ENCODE measurements at regions not wholly inside any gene's neighbourhood (a gene's known extent, or its start where the extent isn't known, plus 50 kb on each side); places are given as distances from the start of the nearest gene placed in this dataset.
"Not testable (repeated sequence)": the region's sequence is repeated elsewhere in the genome, so short reads cannot be mapped to it uniquely, and the experiment has no call there.

DNA sequence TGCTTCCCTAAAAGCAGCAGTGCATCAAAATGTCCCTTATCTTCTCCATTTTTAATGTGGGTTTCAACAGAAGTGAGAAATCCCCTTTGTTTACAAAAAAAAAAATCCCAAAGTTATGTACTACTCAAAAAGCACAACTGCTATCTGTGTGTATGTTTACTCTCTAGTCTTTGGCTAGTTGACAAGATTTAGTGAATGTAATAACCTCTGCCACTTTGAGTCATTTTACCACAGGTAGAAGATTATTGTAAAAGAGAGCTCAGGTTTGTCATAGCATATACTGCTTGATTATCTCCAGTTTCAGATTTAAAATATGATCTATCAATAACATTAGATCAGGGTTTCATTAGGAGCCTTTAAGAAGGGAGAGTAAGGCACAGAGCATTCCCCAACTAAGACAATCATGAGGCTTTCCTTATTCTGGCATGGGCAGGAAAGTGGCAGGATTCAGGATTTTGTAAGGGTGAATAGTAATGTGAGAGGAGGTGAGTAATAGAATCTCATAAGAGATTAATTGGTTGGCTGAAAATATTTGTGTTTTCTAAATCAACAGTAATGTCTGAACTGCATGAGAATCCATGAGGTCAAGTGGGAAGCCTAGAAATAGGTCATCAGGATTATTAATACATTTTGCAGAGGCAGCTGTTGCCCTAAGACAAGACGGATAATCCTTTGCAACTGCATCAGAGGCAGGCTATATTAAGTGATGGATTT is 1780.3 kb upstream of the LRRTM1 start:
- DNase-seq: no peak
- no peak for ATAC-seq

DNA sequence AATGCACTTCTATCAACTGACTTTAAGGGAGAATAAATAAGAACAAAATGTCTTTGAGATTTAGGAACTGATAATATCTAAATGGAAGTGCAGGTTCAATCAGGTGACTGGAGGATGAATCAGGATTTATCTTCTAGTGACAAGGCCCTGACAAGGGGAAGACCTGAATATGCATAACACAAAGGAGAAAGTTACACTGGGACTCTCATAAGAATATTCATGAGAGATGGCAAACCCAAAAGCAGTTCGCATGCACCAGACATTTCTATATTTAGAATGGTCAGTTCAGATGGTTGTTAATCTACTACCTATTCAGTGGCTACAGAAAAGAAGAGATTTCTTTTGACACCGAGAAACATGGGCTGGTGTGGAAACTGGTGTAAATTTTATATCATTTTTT is 1771.3 kb upstream of the LRRTM1 start:
- ATAC-seq (no peak), DNase-seq (no peak)

DNA sequence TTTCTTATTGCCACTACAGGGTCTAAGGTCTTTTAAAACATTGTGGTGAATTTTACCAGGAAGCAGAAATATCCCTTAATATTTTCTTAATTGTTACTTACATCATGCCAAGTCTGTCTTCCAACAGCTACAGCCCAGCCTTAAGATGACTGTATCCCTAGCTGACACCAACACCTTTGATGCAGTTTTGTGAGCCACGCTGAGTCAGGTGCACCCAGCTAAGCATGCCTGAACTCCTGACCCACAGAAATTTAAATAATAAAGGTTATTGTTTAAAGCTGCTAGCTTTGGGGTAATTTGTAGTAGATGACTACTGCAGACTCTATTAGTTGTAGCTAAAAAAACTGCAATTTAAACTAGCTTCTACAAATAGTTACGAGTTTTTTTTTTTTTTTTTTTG is 1757.9 kb upstream of the LRRTM1 start:
- no peak for DNase-seq
- ATAC-seq: no peak

DNA sequence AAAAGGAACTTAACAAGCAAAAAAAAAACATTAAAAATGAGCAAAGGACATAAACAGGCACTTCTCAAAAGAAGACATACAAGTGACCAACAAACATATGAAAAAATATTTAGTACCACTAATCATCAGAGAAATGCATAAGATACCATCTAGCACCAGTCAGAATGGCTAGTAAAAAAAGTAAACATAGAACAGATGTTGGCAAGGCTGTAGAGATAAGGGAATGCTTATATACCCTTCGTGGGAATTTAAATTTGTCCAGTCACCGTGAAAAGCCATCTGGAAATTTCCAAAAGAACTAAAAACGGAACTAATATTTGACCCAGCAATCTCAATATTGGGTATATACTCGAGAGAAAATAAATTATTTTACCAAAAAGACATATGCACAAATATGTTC is 1751.3 kb upstream of the LRRTM1 start:
- ATAC-seq: no peak
- no peak for DNase-seq

DNA sequence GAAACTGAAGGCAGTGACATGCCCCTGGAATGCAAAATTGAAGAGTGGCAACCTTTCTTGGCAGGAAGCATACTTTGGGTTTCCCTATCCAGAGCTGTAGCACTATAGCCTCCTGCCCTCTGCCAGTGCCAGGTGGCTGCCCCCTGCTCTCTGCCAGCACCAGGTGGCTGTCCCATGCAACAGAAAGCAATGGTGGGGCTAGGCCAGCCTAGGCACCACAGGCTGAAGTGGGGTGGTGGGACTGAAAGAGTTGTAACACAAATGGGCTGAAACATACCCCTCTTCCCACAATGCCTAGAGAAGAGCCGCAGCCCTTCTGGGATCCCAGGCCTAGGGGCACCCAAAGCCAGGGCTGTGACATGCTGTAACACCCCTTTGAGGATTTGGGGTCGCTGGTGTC is 1739.3 kb upstream of the LRRTM1 start:
- ATAC-seq (no peak), DNase-seq (no peak)

DNA sequence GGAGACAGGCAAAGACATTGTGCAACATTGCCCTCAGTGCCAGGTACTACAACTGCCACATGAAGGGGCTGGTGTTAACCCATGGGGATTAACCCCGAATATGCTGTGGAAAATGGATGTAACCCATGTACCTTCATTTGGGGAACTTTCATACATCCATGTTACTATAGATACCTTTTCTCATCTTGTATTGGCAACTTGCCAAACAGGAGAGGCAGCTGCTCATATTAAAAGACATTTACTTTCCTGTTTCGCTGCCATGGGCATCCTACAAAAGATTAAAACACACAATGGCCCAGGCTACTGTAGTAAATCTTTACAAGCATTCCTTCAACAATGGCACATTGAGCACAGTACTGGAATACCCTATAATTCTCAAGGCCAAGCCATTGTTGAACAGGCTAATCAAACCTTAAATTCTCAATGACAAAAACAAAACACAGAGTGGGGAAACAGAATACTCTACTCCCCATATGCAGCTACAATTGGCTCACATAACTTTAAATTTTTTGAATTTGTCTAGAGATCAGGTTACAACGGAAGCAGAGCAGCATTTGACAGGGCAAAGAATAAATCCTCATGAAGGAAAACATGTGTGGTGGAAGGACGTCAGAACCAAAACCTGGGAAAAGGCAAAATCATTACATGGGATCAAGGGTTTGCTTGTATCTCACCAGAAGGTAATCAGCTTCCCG is 1723.5 kb upstream of the LRRTM1 start:
- ATAC-seq (no peak), DNase-seq (no peak)

DNA sequence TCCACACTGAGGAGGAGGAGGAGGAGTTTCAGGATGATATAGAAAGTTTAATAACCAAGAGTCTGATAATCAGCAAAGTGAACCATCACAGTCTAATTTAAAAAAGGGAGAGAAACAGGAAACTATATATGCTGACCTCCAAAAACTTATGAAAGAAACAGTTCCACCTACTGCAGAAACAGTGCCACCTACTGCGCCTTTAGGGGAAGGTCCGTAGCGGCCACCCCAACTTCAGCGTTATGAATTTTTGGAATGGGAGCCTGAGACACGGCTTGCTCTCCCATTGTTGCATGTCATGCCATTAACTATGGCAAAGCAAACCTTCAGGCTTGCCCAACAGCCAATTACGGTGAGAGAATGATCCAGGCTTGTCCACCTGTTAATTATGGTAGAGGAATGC is 1719.2 kb upstream of the LRRTM1 start:
- no peak for ATAC-seq
- no peak for DNase-seq

DNA sequence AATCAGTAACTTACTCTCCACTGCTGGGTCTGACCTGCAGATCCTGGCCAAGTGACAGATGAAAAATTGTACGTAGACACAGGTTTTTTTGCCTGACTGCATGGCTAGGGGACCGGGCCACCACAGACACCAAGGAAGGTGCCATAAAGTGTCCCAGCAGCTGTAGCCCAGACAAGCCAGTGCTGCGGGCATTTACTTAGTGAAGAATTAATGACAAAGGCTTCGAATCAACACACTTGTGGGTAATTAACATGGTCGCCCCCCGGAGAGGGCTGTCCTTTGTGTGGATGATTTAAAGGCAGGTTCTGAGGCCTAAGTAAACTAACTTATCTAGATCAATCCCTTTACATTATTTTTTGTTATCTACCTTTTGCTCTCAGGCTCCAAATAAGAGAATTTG is 1709.1 kb upstream of the LRRTM1 start:
- ATAC-seq (no peak), DNase-seq (no peak)

DNA sequence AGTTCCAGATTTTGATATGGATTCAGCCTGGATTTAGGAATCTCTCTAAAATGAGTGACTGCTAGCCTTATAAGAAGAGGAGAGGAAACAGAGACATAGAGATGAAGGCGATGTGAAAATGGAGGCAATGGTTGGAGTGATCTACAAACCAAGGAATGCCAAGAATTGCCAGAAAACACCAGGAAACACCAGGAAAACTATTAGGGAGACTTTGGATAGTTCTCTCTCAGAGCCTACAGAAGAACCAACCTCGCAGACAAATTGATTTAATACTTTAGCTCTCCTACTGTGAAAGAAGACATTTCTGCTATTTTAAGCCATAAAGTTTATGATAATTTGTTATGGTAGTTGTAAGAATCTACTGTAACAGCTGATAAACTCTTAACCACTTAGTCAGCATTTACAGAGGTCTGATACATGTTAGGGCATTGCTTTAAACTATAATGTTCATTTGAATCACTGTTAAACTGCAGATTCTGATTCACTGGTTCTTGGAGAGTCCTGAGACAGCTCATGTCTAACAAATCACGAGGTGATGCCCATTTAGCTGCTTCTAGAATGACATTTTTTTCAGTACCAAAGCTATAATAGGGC is 1702.6 kb upstream of the LRRTM1 start:
- ATAC-seq (no peak), DNase-seq (no peak)

DNA sequence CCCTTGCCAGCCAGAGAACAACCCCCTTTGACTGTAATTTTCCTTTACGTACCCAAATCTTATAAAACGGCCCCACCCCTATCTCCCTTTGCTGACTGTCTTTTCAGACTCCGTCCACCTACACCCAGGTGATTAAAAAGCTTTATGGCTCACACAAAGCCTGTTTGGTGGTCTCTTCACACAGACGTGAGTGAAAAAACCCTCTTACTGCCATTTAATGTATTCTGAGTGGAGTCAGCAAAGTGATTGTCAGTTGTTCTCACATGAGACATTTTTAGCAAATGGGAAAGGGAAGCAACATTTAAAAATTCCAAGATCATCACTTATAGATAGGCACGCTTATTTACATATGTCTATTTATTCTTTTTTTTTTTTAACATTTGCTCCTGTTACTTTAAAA is 1701.3 kb upstream of the LRRTM1 start:
- DNase-seq, ATAC-seq: not testable (repeated sequence)

DNA sequence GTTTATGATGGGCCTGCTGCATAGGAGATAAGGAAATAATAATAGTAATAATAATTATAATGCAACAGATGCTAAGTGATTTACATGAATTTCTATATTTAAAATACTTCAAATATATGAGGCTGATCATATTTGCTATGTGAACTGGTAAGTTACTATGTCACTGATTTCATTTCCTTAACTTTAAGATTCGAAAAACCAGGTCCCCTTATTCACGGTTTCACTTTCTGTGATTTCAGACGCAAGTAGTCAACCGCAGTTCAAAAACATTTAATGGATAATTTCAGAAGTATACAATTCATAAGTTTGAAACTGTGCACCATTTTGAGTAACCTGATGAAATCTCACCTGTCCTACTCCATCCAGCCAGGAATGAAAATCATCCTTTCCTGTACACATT is 1697.1 kb upstream of the LRRTM1 start:
- DNase-seq (no peak), ATAC-seq (no peak)

DNA sequence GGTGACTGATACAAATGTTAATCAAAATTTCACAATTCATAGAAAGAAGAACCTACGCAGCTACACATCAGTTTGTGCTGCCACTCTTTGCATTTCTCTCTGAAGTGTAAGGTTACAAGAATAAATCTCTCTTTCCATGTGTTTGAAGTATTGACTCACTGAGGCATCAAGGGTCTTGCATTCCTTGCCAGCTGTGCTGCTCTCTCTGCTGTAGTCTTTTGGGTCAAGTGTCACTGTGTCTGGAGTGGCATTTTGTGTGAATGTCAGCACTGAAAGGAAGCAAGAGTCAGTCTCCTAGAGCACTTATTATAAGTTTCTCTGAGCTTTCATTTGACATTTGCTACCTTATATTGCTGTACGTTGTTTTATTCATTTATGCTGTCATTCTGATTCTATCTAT is 1696.1 kb upstream of the LRRTM1 start:
- DNase-seq: no peak
- ATAC-seq: no peak

DNA sequence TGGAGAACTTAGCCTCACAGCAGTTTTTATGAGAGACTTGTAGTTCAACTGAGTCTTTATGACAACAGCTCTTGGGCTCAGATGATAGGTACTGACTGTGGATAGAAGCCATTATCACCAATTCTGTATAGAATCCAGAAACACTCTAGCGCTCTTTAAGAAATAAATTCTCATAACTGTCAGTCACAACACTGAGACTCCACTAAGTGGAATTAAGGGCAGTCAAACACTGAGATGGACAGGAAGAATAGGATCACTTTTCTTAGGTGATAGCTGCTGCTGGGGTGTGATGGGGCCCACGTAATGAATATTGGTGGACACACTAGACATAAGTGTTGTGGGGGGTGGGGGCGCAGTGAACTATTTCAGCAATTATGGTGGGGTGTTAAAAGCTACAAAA is 1691.8 kb upstream of the LRRTM1 start:
- DNase-seq: no peak

DNA sequence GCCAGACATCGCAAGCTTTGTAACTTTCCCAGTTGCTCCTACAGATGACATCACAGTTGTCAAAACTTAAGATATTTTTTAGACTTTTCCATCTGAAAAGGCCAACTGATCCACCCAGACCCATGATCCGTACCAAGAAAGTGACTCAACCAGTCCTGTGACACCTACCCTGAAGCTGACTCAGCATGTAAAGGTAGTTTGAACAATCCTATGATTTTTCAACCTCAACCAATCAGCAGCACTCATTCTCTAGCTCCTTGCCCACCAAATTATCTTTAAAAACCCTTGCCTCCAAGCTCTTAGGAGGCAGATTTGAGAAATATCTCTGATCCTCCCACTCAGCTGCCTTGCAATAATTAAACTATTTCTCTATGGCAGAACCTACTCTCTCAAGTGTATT is 1686.7 kb upstream of the LRRTM1 start:
- DNase-seq: no peak
- no peak for ATAC-seq

More for the DNA sequence above, 1691.8 kb upstream of the LRRTM1 start:
- ATAC-seq: no peak

DNA sequence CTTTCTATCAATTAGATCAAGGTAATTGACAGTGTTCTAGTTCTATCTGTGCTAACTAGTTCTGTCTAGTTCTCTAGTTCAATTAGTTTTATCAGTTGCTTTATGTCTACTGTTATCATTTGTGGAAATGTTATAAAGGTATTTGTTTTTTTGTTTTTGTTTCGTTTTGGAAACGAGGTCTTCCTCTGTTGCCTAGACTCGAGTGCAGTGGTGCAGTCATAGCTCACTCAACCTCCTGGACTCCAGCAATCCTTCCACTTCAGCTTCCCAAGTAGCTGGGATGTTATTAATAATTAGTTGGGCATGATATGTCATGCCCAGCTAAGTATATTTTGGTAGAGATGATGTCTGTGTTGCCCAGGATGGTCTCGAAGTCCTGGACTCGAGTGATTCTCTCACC is 1682.8 kb upstream of the LRRTM1 start:
- no peak for DNase-seq
- ATAC-seq: no peak

DNA sequence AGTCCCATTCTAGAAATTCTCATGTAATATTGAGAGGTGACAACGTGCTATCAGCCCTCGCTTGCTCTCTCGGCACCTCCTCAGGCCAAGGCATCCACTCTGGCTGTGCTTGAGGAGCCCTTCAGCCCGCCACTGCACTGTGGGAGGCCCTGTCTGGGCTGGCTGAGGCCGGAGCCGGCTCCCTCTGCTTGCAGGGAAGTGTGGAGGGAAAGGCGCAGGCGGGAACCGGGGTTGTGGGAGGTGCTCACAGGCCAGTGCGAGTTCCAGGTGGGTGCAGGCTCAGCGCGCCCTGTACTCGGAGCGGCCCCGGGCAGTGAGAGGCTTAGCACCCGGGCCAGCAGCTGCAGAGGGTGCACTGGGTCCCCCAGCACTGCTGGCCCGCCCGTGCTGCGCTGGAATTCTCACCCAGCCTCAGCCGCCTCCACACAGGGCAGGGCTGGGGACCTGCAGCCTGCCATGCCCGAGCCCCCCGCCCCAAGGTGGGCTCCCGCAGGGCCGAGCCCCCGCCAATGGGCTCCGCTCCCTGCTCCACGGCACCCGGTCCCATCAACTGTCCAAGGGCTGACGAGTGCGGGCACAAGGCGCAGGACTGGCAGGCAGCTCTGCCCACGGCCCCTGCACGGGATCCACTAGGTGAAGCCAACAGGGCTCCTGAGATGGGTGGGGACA is 1680.6 kb upstream of the LRRTM1 start:
- no peak for DNase-seq
- ATAC-seq: no peak

DNA sequence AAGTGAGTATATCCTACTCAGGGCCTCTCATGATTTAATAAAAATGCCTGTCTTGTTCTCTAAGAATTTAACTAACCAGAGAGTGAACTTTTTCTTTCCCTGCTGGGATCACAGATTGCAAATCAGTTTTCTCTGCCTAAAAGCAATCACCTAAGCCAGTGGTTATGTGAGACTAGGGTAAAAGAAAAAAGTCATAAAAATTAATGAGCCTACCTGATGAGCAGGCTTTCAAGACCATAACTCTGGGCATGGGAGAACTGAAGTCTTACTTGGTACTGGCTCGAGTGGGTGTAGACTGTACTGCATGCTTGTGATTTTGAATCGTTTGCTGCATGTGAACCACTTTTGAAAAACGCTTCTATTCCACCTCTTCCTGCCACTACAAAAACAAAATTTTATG is 1677.0 kb upstream of the LRRTM1 start:
- no peak for ATAC-seq

DNA sequence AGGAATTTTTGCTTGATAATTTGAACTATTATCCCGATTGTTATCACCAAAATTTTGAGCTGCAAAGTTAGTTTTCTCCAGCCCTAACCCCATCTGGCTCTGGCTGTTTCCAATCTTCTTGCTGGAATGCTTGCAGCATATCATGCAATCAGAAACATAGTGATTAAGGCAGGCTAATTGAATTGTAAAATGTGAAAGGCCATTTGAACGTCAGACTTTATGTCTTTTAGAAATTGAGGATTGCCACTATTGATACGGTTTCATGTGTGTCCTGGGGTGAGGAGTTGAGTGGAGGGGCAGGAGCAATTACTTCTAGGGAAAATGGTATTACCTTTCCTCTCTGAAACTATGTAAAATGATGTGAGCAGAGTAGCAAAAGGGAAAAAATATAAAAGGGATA is 1674.5 kb upstream of the LRRTM1 start:
- DNase-seq (no peak), ATAC-seq (no peak)

More for the DNA sequence above, 1677.0 kb upstream of the LRRTM1 start:
- no peak for DNase-seq

DNA sequence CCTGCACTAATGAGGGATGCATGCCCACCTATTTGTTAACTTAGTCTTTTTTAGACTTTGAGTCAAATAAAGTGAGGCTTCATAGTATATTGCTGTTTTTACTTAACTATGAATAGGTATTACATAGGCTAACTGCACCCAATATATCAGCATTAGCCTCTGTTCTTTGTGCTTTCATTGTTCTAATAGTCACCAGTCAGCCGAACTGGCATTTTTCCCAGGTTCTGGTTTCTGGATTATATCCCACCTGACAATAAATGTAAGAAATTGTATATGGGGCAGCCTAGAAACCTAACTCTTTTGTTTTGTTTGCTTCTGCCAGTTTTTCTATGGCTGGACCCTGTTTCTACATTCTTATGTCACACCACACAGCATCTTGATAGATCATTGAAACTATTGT is 1672.4 kb upstream of the LRRTM1 start:
- no peak for ATAC-seq
- no peak for DNase-seq

DNA sequence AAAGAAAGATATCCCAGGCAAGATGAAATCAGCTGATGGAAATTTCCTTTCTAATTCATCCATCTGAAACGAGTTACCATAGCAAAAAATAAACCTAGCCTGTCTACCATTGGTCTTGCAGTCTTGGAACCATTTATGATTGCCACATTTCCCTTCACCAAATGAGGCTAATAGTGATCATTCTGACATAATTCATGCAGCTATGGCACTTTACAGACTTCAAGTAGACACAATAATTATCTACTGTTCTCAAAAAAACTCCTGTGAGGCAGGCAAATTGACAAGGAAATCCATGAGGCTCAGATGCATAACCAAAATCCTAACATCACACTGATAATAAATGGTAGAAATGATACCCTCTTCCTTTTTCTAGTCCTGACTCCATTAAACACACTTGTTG is 1669.7 kb upstream of the LRRTM1 start:
- ATAC-seq (no peak), DNase-seq (no peak)

DNA sequence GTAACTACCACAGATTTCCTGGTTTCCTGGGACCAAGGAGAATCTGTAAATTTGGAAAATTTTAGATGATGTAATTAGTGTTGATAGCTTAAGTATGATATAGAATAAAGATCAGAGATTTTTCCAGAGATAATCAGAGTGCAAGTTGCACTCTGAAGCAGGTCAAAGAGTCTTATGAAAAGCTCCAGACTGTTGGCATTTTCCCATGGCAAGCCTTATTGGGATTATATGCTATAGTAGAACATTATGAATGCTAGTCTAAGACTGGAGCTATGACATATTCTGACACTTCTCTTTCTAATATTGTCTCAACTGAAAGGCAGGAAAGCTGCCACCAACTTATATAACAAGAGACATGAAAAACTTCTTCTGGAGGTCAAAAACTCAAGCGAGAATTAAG is 1638.3 kb upstream of the LRRTM1 start:
- no peak for ATAC-seq
- DNase-seq: no peak

DNA sequence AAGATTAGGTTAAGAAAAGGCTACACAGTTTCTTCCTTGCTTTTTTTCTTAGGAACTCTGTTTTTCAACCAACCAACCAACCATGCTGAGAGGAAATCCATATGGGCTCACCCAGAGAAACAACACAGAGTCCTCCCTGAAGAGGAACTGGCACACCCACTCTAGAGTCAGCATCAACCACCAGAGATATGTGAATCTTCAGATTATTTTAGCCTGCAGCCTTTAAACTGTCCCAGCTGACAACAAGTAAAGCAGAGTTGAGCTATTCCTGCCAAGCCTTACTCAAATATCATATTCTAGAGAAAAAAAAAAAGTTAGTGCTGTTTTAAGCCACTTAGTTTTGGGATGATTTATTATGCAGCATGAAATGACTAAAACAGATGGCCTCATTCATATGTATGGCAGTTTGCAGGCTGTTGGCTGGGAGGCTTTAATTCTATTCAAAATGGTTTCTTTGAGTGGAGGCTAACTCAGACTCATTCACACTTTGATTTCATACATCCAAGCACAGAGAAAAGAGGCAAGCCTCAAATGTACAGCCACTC is 1637.7 kb upstream of the LRRTM1 start:
- no peak for ATAC-seq

More for the DNA sequence above, 1637.7 kb upstream of the LRRTM1 start:
- DNase-seq: no peak

All from stimulated activated naive CD8-positive, alpha-beta T cell treated with anti-CD3 and anti-CD28 coated beads, Interleukin-15, Interleukin-2, amounts not matched to agents 100 U/mL and 50 U/mL, for 24 hours (primary cell).